Neutrophil (primary cell): ENCODE measurements at regions not wholly inside any gene's neighbourhood (a gene's known extent, or its start where the extent isn't known, plus 50 kb on each side); places are given as distances from the start of the nearest gene placed in this dataset.

Source experiments
- H3K27ac ChIP-seq: fragments of 200-600 bp; sonication (generic); 2 replicates; pipeline ENCODE4 v1.5.1; 2016; ENCODE audit warnings: mild to moderate bottlenecking, moderate library complexity
- H3K27me3 ChIP-seq: fragments of 200-600 bp; sonication (generic); 2 replicates; pipeline ENCODE4 v1.6.0; 2016; ENCODE audit warnings: mild to moderate bottlenecking
- H3K36me3 ChIP-seq: fragments of 200-600 bp; sonication (generic); 2 replicates; pipeline ENCODE4 v1.5.1; 2017
- H3K4me1 ChIP-seq, 2 experiments: fragments of 200-600 bp in 1 of 2; sonication (generic) in 1 of 2; 1 replicate in 1 of 2; 2 replicates in 1 of 2; pipeline versions ENCODE4 v1.5.1 to v1.6.1; 2013 to 2016; ENCODE audit warnings: low read depth in 1 of 2, low read length in 1 of 2, mild to moderate bottlenecking in 1 of 2, moderate library complexity in 1 of 2; ENCODE audit not compliant: control insufficient read depth in 1 of 2, insufficient read depth in 1 of 2
- H3K4me3 ChIP-seq, 2 experiments: fragments of 200-600 bp in 1 of 2; sonication (generic) in 1 of 2; 1 replicate in 1 of 2; 2 replicates in 1 of 2; pipeline ENCODE4 v1.5.1; 2013 to 2016; ENCODE audit warnings: low read depth in 1 of 2, low read length in 1 of 2, mild to moderate bottlenecking in 1 of 2, moderate library complexity in 1 of 2
- H3K9me3 ChIP-seq: fragments of 200-600 bp; sonication (generic); 2 replicates; pipeline ENCODE4 v1.5.1; 2016
- CTCF ChIP-seq: fragments of 200-600 bp; sonication (generic); IDR thresholded peaks from 2 replicates; pipeline ENCODE4 v1.5.1; 2016; ENCODE audit warnings: antibody characterized with exemption

GRCh38 chr3:117104381-117104780 lies 394.8 kb downstream of the TUSC7 start:
- Histone ChIP-seq H3K4me1 (no peaks in the 10 kb centered on the region), H3K9me3 (no peaks in the 10 kb centered on the region), H3K27me3 (no peaks in the 10 kb centered on the region), H3K36me3 (no peaks in the 10 kb centered on the region), H3K4me3 (no peak overlapping the region), H3K27ac (no peak overlapping the region)
- TF ChIP-seq CTCF = no peak

GRCh38 chr3:117104792-117105191 lies 395.2 kb downstream of the TUSC7 start:
- H3K27me3 ChIP-seq = no peaks in the 10 kb centered on the region
- no peaks in the 10 kb centered on the region for H3K36me3 ChIP-seq
- no peak for TF ChIP-seq CTCF
- H3K4me1 ChIP-seq = no peaks in the 10 kb centered on the region
- H3K4me3 ChIP-seq = no peak overlapping the region
- no peaks in the 10 kb centered on the region for H3K9me3 ChIP-seq
- no peak overlapping the region for H3K27ac ChIP-seq

- Histone ChIP-seq H3K36me3 (no peaks in the 10 kb centered on the region), H3K27me3 (no peaks in the 10 kb centered on the region), H3K9me3 (no peaks in the 10 kb centered on the region), H3K27ac (no peak overlapping the region), H3K4me3 (no peak overlapping the region), H3K4me1 (no peaks in the 10 kb centered on the region)
- no peak for TF ChIP-seq CTCF
Measured at GRCh38 chr3:117105686-117106085, 396.1 kb downstream of the TUSC7 start.

GRCh38 chr3:117106396-117106795 lies 396.8 kb downstream of the TUSC7 start:
- H3K4me1 ChIP-seq = no peaks in the 10 kb centered on the region
- H3K27me3 ChIP-seq = no peaks in the 10 kb centered on the region
- H3K27ac ChIP-seq = no peak overlapping the region
- no peak overlapping the region for H3K4me3 ChIP-seq
- no peak for TF ChIP-seq CTCF
- H3K9me3 ChIP-seq = no peaks in the 10 kb centered on the region
- H3K36me3 ChIP-seq = no peaks in the 10 kb centered on the region

GRCh38 chr3:117107946-117108345 lies 398.4 kb downstream of the TUSC7 start:
- Histone ChIP-seq H3K4me3 (no peak overlapping the region), H3K36me3 (no peaks in the 10 kb centered on the region), H3K27ac (no peak overlapping the region), H3K9me3 (no peaks in the 10 kb centered on the region), H3K4me1 (no peaks in the 10 kb centered on the region), H3K27me3 (no peaks in the 10 kb centered on the region)
- TF ChIP-seq CTCF = no peak

GRCh38 chr3:117109178-117109577 lies 399.6 kb downstream of the TUSC7 start:
- Histone ChIP-seq H3K27ac (no peak overlapping the region), H3K4me3 (no peak overlapping the region), H3K4me1 (no peaks in the 10 kb centered on the region), H3K9me3 (no peaks in the 10 kb centered on the region), H3K36me3 (no peaks in the 10 kb centered on the region), H3K27me3 (no peaks in the 10 kb centered on the region)
- TF ChIP-seq CTCF = no peak
